ENCODE measurements at regions not wholly inside any gene's neighbourhood (a gene's known extent, or its start where the extent isn't known, plus 50 kb on each side); places are given as distances from the start of the nearest gene placed in this dataset.
A peak's percentile ranks its signal among the peaks of the same experiment; 100 is the strongest.

DNA sequence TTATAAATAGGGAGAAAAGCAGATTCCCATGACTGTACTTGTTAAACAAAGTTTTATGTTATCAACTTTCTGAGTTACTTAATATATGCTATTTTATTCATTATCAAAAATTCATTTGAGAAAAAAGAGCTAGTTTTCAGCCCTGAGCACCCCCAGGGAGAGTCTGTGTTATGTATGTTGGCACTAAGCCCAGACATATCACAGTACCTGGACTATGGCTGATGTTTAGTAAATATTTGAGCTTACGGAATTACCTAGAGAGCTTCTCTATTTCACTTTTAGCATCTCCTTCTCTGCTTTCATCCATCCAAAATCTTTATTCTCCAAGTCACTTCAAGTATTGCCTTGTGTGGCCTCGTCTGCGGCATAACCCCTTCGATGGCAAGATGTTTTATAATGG, 225.9 kb upstream of the PCSK5 start (continued):
- TF ChIP-seq, protein P1, sequence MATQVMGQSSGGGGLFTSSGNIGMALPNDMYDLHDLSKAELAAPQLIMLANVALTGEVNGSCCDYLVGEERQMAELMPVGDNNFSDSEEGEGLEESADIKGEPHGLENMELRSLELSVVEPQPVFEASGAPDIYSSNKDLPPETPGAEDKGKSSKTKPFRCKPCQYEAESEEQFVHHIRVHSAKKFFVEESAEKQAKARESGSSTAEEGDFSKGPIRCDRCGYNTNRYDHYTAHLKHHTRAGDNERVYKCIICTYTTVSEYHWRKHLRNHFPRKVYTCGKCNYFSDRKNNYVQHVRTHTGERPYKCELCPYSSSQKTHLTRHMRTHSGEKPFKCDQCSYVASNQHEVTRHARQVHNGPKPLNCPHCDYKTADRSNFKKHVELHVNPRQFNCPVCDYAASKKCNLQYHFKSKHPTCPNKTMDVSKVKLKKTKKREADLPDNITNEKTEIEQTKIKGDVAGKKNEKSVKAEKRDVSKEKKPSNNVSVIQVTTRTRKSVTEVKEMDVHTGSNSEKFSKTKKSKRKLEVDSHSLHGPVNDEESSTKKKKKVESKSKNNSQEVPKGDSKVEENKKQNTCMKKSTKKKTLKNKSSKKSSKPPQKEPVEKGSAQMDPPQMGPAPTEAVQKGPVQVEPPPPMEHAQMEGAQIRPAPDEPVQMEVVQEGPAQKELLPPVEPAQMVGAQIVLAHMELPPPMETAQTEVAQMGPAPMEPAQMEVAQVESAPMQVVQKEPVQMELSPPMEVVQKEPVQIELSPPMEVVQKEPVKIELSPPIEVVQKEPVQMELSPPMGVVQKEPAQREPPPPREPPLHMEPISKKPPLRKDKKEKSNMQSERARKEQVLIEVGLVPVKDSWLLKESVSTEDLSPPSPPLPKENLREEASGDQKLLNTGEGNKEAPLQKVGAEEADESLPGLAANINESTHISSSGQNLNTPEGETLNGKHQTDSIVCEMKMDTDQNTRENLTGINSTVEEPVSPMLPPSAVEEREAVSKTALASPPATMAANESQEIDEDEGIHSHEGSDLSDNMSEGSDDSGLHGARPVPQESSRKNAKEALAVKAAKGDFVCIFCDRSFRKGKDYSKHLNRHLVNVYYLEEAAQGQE (IDR thresholded peaks at IDR 0.05), result no peak
- TF ChIP-seq MYC (IDR thresholded peaks at IDR 0.05; ENCODE audit: borderline replicate concordance, low read length) (no peak), ZSCAN20 (CRISPR knock-in tag; IDR thresholded peaks at IDR 0.05) (no peak)

- no peaks in the 10 kb centered on the region for H3K4me1 ChIP-seq
- FAIRE-seq, result no peak
- 19% methylated on average over 10 of the region's 10 CpGs for WGBS (ENCODE audit: missing lambda C conversion rate)
- H3K4me2 ChIP-seq, result no peak overlapping the region
- no peak overlapping the region for H3K27ac ChIP-seq
- no peak overlapping the region for H3K4me3 ChIP-seq
- no peak for DNase-seq (ENCODE audit: low read depth in 1 of 2, low spot score in 1 of 2)
- ChIA-PET POLR2A (no interaction called here), CTCF (no interaction called here)
- no peak for ATAC-seq
- TF ChIP-seq FOSL2 (IDR thresholded peaks at IDR 0.05) (no peak), FOSL2 (CRISPR knock-in tag; IDR thresholded peaks at IDR 0.05) (peak; percentile 34; the same call in 1 of the 2 replicates), CHD4 (IDR thresholded peaks at IDR 0.05; ENCODE audit: borderline replicate concordance) (no peak)
- TF ChIP-seq, protein P2, sequence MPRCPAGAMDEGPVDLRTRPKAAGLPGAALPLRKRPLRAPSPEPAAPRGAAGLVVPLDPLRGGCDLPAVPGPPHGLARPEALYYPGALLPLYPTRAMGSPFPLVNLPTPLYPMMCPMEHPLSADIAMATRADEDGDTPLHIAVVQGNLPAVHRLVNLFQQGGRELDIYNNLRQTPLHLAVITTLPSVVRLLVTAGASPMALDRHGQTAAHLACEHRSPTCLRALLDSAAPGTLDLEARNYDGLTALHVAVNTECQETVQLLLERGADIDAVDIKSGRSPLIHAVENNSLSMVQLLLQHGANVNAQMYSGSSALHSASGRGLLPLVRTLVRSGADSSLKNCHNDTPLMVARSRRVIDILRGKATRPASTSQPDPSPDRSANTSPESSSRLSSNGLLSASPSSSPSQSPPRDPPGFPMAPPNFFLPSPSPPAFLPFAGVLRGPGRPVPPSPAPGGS (IDR thresholded peaks at IDR 0.05), result no peak
- H3K9me3 ChIP-seq, result no peaks in the 10 kb centered on the region
Measured at GRCh38 chr9:75666856-75667554, 223.5 kb upstream of the PCSK5 start.

GRCh38 chr9:75669721-75670120, 220.8 kb upstream of the PCSK5 start:
- DNase-seq (ENCODE audit: low read depth in 1 of 2, low spot score in 1 of 2), result no peak
- WGBS (ENCODE audit: missing lambda C conversion rate), result 14% methylated on average over 2 of the region's 2 CpGs
- Histone ChIP-seq H3K4me3 (no peak overlapping the region), H3K9me3 (peaks cover 6% of the 10 kb centered on the region; the same call in 1 of the 3 replicates), H3K27ac (no peak overlapping the region), H3K4me1 (no peaks in the 10 kb centered on the region), H3K4me2 (no peak overlapping the region)
- ChIA-PET CTCF (no interaction called here), POLR2A (no interaction called here)
- FAIRE-seq, result no peak
- no peak for TF ChIP-seq TFCP2L1 (CRISPR knock-in tag; IDR thresholded peaks at IDR 0.05)
- no peak for TF ChIP-seq MYC (IDR thresholded peaks at IDR 0.05; ENCODE audit: borderline replicate concordance, low read length)
- no peak for TF ChIP-seq EHMT2 (IDR thresholded peaks at IDR 0.05; ENCODE audit: low read depth)
- TF ChIP-seq CBX8 (IDR thresholded peaks at IDR 0.05), result no peak
- TF ChIP-seq, protein P3, sequence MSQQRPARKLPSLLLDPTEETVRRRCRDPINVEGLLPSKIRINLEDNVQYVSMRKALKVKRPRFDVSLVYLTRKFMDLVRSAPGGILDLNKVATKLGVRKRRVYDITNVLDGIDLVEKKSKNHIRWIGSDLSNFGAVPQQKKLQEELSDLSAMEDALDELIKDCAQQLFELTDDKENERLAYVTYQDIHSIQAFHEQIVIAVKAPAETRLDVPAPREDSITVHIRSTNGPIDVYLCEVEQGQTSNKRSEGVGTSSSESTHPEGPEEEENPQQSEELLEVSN (IDR thresholded peaks at IDR 0.05; ENCODE audit: borderline replicate concordance, low read depth), result no peak
- TF ChIP-seq RCOR1 (IDR thresholded peaks at IDR 0.05; ENCODE audit: low read depth, low read length), result no peak
- no peak for TF ChIP-seq ZNF302 (CRISPR knock-in tag; IDR thresholded peaks at IDR 0.05)
- no peak for TF ChIP-seq ATOH8 (CRISPR knock-in tag; IDR thresholded peaks at IDR 0.05; ENCODE audit: low read depth)
- no peak for TF ChIP-seq ESRRA (IDR thresholded peaks at IDR 0.05; ENCODE audit: borderline replicate concordance, low read length)
- TF ChIP-seq MAZ (IDR thresholded peaks at IDR 0.05; ENCODE audit: borderline replicate concordance, low read depth, low read length), result no peak
- TF ChIP-seq USF2 (IDR thresholded peaks at IDR 0.05), result no peak
- TF ChIP-seq RARB (CRISPR knock-in tag; IDR thresholded peaks at IDR 0.05), result no peak
- no peak for TF ChIP-seq JUN (IDR thresholded peaks at IDR 0.05)
- no peak for TF ChIP-seq HOXB5 (CRISPR knock-in tag; IDR thresholded peaks at IDR 0.05)
- TF ChIP-seq SREBF2 (IDR thresholded peaks at IDR 0.05), result no peak
- no peak for TF ChIP-seq ZC3H11A (IDR thresholded peaks at IDR 0.05)
- TF ChIP-seq CBX2 (IDR thresholded peaks at IDR 0.05; ENCODE audit: borderline replicate concordance, low read depth), result no peak
- TF ChIP-seq, protein P4, sequence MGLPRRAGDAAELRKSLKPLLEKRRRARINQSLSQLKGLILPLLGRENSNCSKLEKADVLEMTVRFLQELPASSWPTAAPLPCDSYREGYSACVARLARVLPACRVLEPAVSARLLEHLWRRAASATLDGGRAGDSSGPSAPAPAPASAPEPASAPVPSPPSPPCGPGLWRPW (IDR thresholded peaks at IDR 0.05), result no peak
- ATAC-seq, result no peak
